GM12865 (cell line): ENCODE measurements at regions not wholly inside any gene's neighbourhood (a gene's known extent, or its start where the extent isn't known, plus 50 kb on each side); places are given as distances from the start of the nearest gene placed in this dataset.

ENCODE experiments used
- DNase-seq: peaks from one replicate; pipeline ENCODE4 v3.0.0; 2010; ENCODE audit warnings: low read depth
- H3K4me3 ChIP-seq: 2 replicates; pipeline ENCODE4 v1.5.1; 2011; ENCODE audit warnings: mild to moderate bottlenecking, low read depth, low read length, control low read depth
- TF ChIP-seq, protein P1 (sequence below): IDR thresholded peaks from 2 replicates; pipeline ENCODE4 v1.5.1; 2011; ENCODE audit warnings: low read length, control low read depth, low read depth, inconsistent platforms; ENCODE audit not compliant: insufficient read depth; ENCODE audit errors: missing control alignments

DNA sequence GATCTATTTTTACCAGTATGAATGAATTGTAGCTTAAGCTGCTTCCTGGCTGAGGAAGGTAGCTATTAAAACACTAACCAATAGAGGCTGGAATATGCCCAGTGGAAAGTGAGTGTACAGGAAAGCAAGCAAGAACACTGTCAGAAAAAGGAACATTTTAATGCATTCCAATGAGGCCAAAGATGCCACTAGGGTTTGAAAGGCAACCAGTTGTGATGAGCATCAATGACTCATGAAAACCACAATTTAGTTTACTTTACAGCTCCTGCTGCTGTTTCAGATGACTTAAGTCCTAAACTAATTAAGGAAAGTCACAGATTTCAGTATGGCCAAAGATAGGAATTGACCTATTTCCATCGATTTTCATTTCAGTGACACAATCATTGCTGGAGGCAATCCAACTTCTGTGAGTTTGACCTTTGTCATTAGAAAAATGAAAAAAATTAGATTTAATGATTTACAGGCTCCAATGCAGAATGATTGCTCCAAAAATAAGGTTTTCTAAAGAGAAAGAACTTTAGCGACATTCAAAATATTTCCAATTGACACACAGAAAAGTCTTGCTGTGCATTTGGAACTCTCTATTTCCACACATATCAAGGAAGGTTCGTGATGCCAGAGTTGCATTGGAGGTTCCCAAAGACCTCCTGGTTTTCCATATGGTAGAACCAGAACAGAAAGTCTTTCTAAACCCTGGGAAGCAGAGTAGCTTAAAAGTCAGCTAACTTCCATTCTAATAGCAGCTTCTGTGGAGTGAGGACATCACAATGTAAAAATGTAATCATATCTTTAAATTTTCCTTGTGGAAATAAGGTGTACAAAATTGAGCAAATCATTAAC, 103.0 kb downstream of the SUCNR1 start:
- no peak overlapping the region for H3K4me3 ChIP-seq
- DNase-seq = peak; percentile 17
- TF ChIP-seq, protein P1, sequence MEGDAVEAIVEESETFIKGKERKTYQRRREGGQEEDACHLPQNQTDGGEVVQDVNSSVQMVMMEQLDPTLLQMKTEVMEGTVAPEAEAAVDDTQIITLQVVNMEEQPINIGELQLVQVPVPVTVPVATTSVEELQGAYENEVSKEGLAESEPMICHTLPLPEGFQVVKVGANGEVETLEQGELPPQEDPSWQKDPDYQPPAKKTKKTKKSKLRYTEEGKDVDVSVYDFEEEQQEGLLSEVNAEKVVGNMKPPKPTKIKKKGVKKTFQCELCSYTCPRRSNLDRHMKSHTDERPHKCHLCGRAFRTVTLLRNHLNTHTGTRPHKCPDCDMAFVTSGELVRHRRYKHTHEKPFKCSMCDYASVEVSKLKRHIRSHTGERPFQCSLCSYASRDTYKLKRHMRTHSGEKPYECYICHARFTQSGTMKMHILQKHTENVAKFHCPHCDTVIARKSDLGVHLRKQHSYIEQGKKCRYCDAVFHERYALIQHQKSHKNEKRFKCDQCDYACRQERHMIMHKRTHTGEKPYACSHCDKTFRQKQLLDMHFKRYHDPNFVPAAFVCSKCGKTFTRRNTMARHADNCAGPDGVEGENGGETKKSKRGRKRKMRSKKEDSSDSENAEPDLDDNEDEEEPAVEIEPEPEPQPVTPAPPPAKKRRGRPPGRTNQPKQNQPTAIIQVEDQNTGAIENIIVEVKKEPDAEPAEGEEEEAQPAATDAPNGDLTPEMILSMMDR = no peak

DNA sequence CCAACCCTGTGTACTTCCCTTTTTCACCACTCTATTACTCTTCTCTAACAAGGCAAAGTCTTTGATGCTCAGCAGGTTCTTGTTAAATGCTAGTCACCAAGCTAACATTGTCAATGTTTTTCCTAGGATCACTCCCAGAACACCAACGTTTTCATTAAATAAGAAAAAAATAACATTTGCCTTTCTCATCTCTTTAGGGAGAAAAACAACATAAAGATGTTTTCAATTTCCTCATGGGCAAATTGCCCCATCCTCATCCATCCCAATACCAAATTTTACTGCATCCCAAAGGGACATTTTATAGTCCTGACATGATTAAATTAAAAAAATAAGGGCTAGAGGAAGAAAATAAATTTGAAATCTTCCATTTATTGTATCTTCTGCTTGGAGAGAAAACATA, 106.5 kb downstream of the SUCNR1 start:
- DNase-seq = no peak
- TF ChIP-seq, protein P1 = no peak
- no peak overlapping the region for H3K4me3 ChIP-seq

DNA sequence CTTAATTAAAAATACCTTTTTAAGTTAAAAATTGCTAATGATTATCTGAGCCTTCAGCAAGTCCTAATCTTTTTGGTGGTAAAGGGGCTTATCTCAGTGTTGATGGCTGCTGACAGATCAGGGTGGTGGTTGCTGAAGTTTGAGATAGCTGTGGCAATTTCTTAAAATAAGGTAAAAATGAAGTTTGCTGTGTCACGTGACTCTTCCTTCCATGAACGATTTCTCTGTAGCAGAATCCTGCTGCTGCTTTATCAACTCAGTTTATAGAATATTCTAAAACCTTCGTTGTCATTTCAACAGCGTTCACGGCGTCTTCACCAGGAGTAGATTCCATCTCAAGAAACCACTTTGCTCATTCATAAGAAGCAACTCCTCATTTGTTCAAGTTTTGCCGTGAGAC, 110.1 kb downstream of the SUCNR1 start:
- H3K4me3 ChIP-seq = no peak overlapping the region
- DNase-seq = no peak
- TF ChIP-seq, protein P1 = no peak

DNA sequence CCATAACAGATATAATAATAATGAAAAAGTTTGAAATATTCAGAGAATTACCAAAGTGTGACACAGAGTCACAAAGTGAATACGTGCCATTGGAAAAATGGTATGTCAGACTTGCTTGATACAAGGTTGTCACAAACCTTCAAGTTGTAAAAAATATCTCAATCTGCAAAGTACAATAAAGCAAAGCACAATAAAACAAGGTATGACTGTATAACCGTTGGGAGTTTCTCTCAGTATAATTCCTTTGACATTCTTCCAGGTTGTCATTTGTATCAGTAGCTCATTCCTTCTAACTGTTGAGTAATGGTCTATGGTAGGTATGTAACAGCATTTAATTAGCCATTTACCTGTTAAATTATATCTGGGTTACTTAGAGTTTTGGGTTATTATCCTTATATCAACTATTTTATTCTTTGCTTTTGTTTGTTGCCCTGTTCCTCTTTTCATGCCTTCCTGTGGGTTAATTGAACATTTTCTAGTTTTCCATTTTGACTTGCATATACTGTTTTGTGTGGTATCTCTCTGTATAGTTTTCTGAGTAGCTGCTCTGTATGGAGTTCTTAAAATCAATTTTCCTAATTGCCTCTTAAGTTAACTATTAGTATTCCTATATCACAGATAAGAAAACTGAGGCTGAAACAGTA, 112.5 kb downstream of the SUCNR1 start:
- TF ChIP-seq, protein P1 = no peak

DNA sequence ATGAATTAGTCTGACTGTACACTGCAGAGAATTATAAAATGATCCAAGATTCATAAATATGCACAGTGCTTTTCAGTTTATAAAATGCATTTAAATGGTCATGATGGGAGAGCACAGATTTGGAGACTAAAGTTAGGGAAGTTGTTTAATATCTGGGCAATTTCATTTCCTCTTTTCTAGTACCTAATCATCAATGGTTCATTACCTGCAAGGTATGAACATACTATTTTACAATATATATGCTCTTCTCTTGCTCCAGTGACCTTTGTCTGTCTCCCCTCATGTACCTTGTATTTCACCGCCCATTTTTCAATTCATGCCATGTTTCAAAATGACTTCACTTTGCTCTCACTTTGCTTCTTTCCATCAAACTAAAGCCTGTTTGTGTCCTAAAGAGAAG, 114.5 kb downstream of the SUCNR1 start:
- no peak for DNase-seq
- H3K4me3 ChIP-seq = no peak overlapping the region
- TF ChIP-seq, protein P1 = no peak

More for the DNA sequence above, 112.5 kb downstream of the SUCNR1 start:
- no peak overlapping the region for H3K4me3 ChIP-seq
- DNase-seq = no peak

DNA sequence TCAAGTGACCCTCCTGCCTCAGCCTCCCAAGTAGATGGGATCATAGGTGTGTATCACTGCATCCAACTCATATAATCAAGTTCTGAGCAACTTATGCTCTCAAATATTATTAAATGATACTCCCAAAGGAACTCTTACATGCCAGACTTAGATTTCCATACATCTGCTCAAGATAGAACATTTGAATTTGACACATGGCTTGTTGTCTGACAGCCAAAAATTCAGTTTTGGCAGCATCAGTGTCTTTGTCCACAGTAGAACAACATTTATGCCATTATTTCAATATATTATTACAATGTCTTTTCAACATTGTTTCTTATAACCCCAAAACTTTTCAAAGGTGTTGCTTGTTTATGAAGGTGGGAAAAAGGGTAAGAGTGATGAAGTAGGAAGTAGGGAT, 116.2 kb downstream of the SUCNR1 start:
- no peak overlapping the region for H3K4me3 ChIP-seq
- TF ChIP-seq, protein P1 = no peak
- no peak for DNase-seq
